GM23338 (cell line): ENCODE measurements at regions not wholly inside any gene's neighbourhood (a gene's known extent, or its start where the extent isn't known, plus 50 kb on each side); places are given as distances from the start of the nearest gene placed in this dataset.

Experiments
- CTCF ChIP-seq, 2 experiments: fragments of 200-600 bp in 1 of 2; sonication (generic) in 1 of 2; conservative IDR thresholded peaks; 2 replicates each; pipeline versions ENCODE4 v1.5.1 to v1.6.1; 2016 to 2017; ENCODE audit warnings: antibody characterized with exemption in 2 of 2, low read depth in 2 of 2, mild to moderate bottlenecking in 2 of 2, moderate library complexity in 1 of 2
- EZH2 ChIP-seq: fragments of 200-600 bp; sonication (generic); IDR thresholded peaks from one replicate; pipeline ENCODE4 v1.8.0; 2017; ENCODE audit warnings: antibody characterized with exemption, mild to moderate bottlenecking, low read depth; ENCODE audit not compliant: unreplicated experiment
- EZH2phosphoT487 ChIP-seq: fragments of 200-600 bp; sonication (generic); IDR thresholded peaks from one replicate; pipeline ENCODE4 v1.8.1; 2018; ENCODE audit warnings: antibody characterized with exemption; ENCODE audit not compliant: unreplicated experiment
- POLR2AphosphoS5 ChIP-seq: IDR thresholded peaks from 2 replicates; pipeline ENCODE4 v1.6.1; 2016; ENCODE audit warnings: antibody characterized with exemption, low read depth
- TF ChIP-seq, protein P1 (sequence below): IDR thresholded peaks from one replicate; pipeline ENCODE4 v1.6.1; 2018; ENCODE audit warnings: antibody characterized with exemption; ENCODE audit not compliant: unreplicated experiment

DNA sequence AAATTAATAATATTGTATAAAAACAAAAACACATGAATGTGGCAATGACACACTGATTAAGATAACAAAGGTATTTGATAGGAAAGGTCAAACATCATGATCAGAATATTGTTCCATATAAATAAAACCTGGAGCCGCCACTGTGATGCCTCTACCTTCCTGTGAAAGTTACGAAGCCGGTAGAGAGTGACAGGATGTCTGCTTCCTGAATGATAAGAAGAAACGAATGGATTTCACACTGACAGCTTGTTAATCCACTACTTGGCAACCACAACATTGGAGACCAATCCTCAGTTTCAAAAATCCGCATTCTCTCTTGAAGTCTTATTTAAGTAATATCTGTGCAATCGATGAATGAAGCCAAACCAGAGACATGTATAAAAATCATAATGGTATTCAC, 315.1 kb downstream of the HDGFL1 start:
- TF ChIP-seq CTCF (conservative IDR thresholded peaks at IDR 0.05; ENCODE audit: low read depth in 2 of 2), result no peak
- TF ChIP-seq, protein P1, sequence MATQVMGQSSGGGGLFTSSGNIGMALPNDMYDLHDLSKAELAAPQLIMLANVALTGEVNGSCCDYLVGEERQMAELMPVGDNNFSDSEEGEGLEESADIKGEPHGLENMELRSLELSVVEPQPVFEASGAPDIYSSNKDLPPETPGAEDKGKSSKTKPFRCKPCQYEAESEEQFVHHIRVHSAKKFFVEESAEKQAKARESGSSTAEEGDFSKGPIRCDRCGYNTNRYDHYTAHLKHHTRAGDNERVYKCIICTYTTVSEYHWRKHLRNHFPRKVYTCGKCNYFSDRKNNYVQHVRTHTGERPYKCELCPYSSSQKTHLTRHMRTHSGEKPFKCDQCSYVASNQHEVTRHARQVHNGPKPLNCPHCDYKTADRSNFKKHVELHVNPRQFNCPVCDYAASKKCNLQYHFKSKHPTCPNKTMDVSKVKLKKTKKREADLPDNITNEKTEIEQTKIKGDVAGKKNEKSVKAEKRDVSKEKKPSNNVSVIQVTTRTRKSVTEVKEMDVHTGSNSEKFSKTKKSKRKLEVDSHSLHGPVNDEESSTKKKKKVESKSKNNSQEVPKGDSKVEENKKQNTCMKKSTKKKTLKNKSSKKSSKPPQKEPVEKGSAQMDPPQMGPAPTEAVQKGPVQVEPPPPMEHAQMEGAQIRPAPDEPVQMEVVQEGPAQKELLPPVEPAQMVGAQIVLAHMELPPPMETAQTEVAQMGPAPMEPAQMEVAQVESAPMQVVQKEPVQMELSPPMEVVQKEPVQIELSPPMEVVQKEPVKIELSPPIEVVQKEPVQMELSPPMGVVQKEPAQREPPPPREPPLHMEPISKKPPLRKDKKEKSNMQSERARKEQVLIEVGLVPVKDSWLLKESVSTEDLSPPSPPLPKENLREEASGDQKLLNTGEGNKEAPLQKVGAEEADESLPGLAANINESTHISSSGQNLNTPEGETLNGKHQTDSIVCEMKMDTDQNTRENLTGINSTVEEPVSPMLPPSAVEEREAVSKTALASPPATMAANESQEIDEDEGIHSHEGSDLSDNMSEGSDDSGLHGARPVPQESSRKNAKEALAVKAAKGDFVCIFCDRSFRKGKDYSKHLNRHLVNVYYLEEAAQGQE, result no peak
- TF ChIP-seq EZH2phosphoT487, result no peak
- no peak for TF ChIP-seq EZH2
- no peak for TF ChIP-seq POLR2AphosphoS5
